GM21529 (cell line): ENCODE measurements at regions not wholly inside any gene's neighbourhood (a gene's known extent, or its start where the extent isn't known, plus 50 kb on each side); places are given as distances from the start of the nearest gene placed in this dataset.
A peak's percentile ranks its signal among the peaks of the same experiment; 100 is the strongest.

Experiments used
- ATAC-seq: cut with Tn5 transposase; IDR thresholded peaks from one replicate; pipeline ENCODE4 v1.9.1; 2021; ENCODE audit not compliant: unreplicated experiment

DNA sequence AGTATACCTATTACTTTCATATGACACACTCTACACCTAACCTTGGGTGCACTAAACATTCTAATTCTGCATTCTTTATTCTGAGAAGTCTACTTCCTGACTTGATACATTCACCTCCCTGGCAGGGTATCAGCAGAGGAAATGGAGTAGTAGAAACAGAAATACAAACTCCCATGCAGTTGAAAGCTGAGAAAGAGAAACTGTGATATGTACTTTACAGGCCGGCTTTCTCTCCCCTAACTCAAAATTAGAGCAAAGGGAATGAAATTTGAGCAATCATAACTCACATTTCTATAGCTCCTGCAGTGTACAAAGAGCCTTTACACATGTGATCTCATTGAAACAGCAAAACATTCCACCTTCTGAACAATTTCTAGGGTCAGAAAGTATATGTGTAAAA lies 135.5 kb upstream of the COL8A1 start:
- ATAC-seq: no peak

DNA sequence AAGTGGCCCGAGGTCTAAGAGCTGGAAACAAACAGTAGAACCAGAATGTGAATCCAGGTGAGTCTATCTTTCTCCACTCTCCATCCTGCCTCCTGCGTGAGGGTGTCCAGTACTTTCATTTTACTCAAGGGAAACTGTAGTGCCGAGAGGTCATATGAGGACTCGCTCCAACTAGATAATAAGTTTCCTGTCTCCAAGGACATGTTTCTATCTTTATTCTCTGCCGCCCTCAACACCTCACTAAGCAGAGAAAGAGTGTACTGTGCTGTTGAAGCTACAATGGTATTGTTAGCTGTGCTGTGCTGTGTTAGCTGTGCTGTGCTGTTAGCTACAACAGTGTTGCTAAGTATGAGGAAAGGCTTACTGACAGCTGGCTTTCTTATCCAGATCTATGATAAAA lies 137.9 kb upstream of the COL8A1 start:
- ATAC-seq: no peak

GRCh38 chr3:99499235-99500158 lies 138.9 kb upstream of the COL8A1 start:
- peak; percentile 55 for ATAC-seq

DNA sequence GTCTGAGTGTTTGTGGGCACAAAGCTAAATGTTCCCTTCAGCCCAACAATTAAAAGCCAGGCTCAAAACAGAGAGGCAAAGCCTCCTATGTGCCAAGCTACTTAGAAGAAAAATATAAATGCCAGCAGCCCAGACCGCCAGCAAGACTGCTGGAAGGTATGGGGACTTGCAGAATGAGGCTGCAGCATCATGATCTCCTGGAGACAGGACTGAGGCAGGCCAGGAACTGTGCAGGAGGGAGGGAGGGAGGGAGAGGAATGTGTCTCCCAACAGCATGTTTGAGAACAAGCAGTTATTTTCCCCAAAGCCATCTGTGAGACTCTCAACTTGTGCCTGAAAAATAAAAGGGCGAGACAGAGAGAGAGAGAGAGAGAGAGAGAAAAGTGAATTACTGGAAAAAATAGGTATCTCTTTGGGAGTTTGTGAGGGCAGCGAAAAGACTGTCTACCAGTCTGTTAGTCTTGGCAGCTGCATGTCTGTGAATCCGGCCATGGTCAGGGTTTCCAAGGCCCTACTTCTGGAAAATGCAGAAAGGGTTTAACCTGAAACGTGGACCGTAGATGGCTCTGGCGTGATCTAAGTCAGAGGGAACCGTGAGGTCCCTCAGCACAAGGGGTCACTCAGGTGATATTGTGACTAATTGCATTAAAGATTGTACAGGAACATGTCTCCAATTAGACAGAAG lies 139.7 kb upstream of the COL8A1 start:
- peak; percentile 9 for ATAC-seq

DNA sequence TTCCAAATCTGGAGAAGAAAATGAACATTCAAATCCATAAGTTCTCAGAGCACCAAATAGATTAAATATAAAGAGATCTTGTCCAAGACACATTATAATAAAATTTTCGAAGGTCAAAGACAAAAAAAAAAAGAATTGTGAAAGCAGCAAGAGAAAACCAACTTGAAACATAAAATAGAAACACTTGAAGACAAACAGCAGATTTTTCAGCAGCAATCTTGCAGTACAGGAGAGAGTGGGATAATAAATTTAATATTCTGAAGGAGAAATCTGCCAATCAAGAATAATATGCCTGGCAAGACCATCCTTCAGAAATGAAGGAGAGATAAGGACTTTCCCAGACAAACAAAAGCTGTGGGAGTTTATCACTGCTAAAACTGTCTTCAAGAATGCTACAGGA lies 150.5 kb upstream of the COL8A1 start:
- no peak for ATAC-seq

DNA sequence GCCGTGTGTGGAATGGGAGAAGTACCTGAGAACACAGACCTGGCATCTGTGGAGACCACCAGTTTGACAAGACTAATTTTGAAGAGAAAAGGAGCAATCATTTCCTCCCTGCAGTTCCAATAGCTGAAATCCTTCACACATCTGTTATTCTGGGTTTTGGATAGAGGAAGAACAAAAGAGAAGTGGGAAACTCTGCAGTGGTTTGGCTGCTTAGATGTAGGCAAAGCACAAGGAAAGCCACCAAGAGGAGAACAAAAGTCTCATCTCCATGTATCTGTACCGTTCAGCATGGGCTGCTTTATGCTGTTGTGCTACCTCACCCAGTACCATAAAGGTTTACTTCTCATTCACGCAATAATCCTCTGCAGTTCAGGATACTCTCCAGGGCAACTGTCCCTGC lies 153.1 kb upstream of the COL8A1 start:
- no peak for ATAC-seq

GRCh38 chr3:99484871-99485270 lies 153.5 kb upstream of the COL8A1 start:
- ATAC-seq: no peak

DNA sequence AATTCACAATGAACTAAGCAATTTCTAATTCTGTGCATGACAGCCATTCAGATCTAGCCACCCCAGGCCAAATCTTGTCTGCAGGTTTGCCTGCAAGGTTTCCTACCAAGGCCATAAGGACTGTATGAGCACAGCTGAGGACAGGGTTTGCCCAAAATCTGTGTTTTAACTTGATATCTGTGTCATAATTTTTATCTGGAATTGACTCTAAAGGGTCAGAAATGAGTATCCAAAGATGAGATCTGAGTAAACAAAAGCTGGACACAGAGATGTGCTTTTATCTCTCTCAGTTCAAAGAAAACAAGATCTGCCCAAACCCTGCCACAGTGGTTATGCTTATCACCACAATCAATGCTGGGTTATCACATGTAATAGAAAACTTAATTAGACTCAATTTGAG lies 154.6 kb upstream of the COL8A1 start:
- ATAC-seq: no peak

DNA sequence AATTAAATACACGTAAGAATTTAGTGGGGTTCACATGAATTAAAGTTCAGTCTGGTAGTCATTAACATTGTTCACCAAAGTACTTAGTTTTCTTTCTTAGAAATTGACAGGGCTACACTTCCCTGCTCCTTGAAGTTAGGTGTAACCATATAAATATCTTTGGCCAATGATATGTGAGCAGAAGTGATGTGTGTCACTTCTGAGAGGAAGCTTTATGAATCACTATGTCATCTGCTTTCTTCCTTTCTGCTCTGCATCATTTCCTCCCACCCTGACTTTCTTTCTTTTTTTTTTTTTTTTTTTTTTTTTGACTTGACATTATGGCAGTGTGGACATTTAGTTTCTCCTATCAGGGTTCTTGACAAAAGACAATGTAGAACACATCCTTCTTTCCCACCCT lies 156.2 kb upstream of the COL8A1 start:
- no peak for ATAC-seq

DNA sequence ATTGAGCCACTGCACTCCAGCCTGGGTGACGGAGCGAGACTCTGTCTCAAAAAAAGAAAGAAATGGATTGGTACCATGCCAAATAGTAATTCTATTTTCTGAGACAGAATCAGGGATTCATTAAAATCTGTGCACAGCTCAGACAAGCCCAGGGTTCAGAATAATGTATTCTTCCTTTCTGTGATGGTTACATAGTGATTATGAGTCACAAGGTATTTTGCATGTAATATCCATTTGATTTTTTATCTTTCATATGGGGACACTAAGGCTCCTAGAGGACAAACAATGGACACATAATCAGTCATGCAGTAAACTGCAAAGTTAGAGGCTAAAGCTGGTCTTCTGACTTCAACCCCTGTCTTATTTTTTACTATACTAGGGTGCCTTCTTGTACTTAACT lies 156.8 kb upstream of the COL8A1 start:
- no peak for ATAC-seq

GRCh38 chr3:99479768-99480167 lies 158.6 kb upstream of the COL8A1 start:
- ATAC-seq: no peak

DNA sequence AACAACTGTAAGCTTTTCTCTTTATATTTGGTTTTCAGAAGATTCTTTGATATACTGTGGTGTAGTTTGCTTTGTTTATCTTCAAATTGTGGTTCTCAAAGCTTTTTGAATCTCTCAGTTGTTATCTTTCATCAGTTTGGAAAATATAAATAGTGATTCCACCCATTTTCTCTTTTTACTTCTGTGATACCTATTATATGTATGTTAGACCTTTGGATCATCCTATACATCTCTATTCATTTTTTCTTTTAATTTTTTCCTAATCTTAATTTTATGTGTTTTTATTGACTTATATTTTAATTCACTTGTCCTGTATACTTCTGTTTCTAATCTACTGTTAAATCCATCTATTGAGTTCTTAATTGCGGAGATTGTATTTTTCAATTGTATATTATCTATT lies 160.7 kb upstream of the COL8A1 start:
- ATAC-seq: no peak

- ATAC-seq: no peak
Observed at GRCh38 chr3:99475229-99475628, 163.2 kb upstream of the COL8A1 start.

DNA sequence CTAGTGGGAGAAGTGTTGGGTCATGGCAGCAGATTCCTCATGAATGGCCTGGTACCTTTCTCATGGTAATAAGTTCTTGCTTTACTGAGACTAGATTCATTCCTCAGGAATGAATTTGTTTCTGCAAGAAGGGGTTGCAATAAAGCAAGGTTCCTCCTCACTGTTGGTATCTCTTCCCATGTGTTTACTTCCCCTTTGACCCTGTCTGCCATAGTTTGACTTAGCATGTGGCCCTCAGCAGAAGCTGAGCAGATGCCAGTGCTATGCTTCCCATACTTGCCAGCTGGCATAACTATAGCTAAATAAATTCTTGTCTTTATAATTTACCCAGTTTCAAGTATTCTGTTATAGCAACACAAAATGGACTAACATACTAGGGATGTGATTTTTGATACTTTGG lies 163.6 kb upstream of the COL8A1 start:
- no peak for ATAC-seq

DNA sequence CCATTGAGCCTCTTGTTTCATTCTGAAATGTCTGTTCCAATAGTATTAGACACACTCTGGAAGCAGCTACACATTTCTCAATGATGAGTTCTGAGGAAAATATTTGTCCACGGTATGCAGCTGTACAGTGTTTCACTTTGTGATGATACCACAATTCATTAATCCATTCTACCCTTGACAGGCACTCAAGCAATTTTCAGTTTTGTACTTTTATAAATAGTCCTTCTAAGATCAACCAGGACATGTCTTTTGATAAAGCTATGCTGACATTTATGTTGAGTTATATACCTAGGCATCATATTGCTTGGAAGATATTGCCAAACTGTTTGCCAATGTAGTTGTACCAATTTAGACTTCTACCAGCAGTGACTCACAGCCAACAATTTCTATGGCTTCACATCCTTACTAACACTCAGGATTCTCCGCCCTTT lies 165.1 kb upstream of the COL8A1 start:
- ATAC-seq: no peak

DNA sequence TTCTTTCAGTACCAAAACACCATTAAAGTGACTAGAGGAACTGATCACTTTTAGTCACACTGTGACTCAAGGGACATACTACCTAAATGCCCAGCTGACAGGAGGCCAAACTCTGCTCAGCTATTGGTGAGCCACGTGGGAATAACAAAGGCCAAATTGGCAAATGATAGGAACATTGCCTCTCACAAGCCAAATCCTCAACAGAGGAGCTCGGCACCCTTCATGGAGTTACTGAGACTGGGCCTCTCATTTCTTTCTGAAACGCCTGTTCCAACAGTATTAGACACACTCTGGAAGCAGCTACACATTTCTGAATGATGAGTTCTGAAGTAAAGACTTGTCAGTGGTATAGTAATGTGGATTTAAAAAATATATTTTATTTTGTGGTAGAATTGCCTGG lies 166.0 kb upstream of the COL8A1 start:
- no peak for ATAC-seq

- ATAC-seq: no peak
Observed at GRCh38 chr3:99471353-99472323, 166.8 kb upstream of the COL8A1 start.

DNA sequence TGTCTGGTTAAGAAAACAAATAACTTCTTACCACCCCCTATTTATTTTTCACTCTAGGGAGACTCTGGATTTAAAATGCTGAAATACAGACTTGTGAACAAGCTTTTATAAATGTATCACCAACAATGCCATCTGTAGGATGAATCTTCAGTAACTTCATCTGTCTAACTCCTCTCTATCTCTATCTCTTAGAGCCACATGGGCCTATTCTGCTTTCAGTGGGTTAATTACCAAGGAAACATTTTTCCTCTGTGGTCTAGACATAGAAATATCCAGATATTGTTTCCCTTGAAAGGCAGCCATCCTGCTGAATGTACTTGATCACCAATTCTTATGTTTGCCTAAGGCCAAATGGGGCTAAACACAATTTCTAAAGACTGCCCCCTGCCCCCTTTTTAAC lies 167.6 kb upstream of the COL8A1 start:
- ATAC-seq: no peak

DNA sequence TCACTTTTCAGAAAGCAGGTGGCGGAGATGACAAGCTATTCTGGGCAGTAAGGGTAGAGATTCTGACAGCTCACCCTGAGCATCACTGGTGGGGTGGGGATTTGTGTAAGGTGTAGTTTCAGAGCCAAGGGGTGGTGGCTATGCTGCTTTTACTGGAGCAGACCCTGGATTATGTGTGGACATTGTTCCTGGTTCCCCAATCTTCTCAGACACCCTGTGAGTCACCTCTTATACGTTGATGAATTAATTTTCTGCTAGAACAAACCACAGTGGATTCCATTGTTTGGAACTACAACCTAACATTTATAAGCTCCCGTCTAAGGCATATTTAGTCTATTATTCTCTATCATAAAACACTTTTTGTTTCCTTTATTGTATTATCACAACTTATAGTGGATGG lies 169.5 kb upstream of the COL8A1 start:
- no peak for ATAC-seq

DNA sequence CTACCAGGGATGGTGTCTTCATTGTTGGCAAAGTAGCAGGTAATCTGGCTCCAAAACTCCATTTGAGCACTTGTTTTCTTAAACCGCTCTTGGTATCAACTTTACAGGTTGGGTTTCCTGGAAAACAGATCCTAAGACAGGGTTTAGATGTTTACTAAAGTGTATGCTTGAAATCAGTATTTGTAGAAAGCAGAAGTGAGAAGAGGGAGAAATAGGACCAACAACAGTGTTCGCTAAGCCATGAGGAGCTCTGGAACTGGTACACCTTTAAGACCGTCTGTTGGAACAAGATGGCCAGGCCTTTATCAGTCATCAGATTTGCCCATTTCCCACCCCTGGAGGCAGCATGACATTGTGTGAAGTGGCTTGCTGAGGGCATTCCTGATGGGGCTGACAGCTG lies 171.0 kb upstream of the COL8A1 start:
- ATAC-seq: no peak

- no peak for ATAC-seq
Observed at GRCh38 chr3:99466331-99466730, 172.1 kb upstream of the COL8A1 start.
